Endothelial cell of umbilical vein (primary cell): ENCODE measurements at regions not wholly inside any gene's neighbourhood (a gene's known extent, or its start where the extent isn't known, plus 50 kb on each side); places are given as distances from the start of the nearest gene placed in this dataset.

Experiments used
- CTCF ChIP-seq, 2 donors: IDR thresholded peaks; 1 replicate in 1 of 2; 2 replicates in 1 of 2; pipeline ENCODE4 v1.5.1; 2011; ENCODE audit warnings: low read length in 2 of 2, mild to moderate bottlenecking in 2 of 2, moderate library complexity in 2 of 2, control low read depth in 1 of 2, inconsistent platforms in 1 of 2, low read depth in 1 of 2; ENCODE audit not compliant: insufficient read depth in 1 of 2; ENCODE audit errors: extremely low read depth in 1 of 2
- EZH2 ChIP-seq: IDR thresholded peaks from 2 replicates; pipeline ENCODE4 v1.6.1; 2012; ENCODE audit warnings: borderline replicate concordance, low read depth, mild to moderate bottlenecking, moderate library complexity, low read length, inconsistent platforms; ENCODE audit not compliant: severe bottlenecking
- FOS ChIP-seq: IDR thresholded peaks from 2 replicates; pipeline ENCODE4 v1.6.1; 2011; ENCODE audit warnings: mild to moderate bottlenecking, low read length, moderate library complexity, borderline replicate concordance; ENCODE audit not compliant: insufficient read depth
- JUN ChIP-seq: IDR thresholded peaks from 2 replicates; pipeline ENCODE4 v1.6.1; 2011; ENCODE audit warnings: borderline replicate concordance, low read depth; ENCODE audit not compliant: insufficient read length, insufficient read depth
- MAX ChIP-seq: IDR thresholded peaks from 2 replicates; pipeline ENCODE4 v1.6.1; 2011; ENCODE audit not compliant: insufficient read depth, insufficient read length
- MYC ChIP-seq: IDR thresholded peaks from one replicate; pipeline ENCODE4 v1.6.1; 2011; ENCODE audit warnings: mild to moderate bottlenecking, low read depth, low read length
- POLR2A ChIP-seq: IDR thresholded peaks from 2 replicates; pipeline ENCODE4 v1.6.1; 2012; ENCODE audit warnings: low read depth, mild to moderate bottlenecking, control low read depth, low read length
- POLR2AphosphoS5 ChIP-seq: IDR thresholded peaks from 2 replicates; pipeline ENCODE4 v1.6.1; 2012; ENCODE audit warnings: low read depth, mild to moderate bottlenecking, control low read depth, low read length, moderate library complexity; ENCODE audit not compliant: insufficient read depth

GRCh38 chr15:87269566-87269965 is 987.0 kb downstream of the NTRK3 start:
- TF ChIP-seq CTCF (IDR thresholded peaks at IDR 0.05; ENCODE audit: extremely low read depth in 1 of 2, insufficient read depth in 1 of 2, low read depth in 1 of 2, low read length in 2 of 2) (no peak), POLR2A (no peak), POLR2AphosphoS5 (no peak), MYC (no peak), EZH2 (no peak), JUN (no peak), MAX (no peak), FOS (no peak)
